ENCODE measurements at regions not wholly inside any gene's neighbourhood (a gene's known extent, or its start where the extent isn't known, plus 50 kb on each side); places are given as distances from the start of the nearest gene placed in this dataset.

DNA sequence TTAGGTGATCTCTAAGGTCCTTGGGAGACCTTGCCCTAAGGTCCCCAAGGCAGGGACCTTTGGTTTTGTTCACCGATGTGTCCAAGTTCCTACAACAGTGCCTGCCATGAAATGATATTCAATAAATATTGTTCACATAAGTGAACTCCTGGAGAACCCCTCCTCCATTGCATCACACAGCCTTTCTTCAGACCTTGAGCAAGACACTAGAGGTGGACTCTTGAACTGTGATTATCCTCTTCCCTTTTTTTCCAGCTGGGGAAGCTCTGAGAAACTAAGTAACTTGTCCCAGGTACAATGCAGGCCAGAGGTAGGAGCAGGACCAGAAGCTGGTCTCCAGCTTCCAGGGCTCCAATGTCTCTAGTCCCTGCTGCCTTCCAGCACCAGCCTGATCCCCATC is 76.6 kb upstream of the LMO1 start:
- DNase-seq = no peak

DNA sequence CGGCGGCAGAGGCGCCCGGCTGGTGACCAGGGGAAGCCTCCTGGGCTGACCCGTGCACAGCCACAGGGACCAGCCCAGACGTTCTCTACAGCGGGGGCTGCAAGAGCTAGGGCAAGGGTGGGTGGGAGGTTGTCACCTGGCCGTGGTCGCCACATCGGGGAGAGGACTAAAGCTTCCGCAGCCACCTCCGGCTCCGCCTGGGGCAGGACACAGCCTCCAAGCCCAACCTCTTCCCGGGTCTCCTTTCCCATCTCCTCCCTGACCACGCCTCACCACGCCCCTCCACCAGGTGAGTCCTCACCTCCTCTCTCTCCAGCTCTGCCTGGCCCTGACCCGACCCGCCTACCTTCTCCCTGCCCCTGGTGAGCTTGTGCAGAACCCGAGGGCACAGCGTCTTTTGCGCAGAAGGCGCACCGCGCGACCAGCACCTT is 75.9 kb upstream of the LMO1 start:
- no peak for DNase-seq

DNA sequence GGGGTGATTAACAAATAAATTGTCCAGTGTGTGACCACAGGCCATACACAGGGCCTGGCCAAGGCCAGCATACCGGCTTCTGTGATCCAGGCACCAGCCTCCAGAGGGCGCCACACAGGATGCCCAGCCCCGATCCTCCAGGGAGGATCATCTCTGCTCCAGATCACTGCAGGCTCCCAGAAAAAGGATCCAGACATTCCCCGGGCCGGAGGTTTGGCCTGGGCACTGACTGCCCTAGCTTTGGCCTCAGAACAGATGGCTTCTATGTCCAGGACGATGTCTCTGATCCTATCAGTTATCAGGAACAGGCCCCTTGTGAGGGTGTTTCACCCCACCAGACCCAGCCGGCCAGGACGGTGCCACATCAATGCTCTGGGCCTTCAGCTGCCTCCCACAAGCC is 74.5 kb upstream of the LMO1 start:
- no peak for DNase-seq

DNA sequence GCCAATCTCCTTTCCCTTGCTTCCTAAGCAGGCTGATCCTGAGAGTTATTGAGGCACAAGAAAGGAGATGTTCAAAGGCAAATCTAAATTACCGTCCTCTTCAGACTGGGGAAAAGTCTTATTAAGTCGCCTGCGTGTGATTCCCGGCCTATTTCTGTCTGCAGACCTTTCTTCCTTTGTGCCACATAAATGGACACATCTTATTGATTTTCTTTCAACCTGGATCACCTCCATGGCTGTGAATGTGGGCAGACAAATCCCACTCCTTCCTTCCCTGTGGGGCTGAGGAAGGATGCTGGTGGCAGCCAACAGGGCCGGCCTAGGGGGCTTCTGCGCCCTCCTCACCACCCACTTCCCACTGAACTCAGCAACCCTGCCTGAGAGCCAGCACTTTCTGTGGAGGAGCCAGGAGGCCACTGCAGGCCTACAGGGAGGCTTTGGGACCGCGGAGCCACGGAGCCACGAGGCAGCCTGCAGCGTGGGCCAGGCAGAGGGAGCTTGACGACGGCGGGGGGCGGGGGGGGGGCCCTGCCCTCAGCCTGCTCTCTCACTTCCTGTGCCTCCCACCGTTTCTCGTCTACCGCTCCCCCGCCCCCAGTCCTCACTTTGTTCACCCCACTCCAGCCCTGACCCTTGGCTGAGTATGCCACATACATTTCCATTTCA is 73.6 kb upstream of the LMO1 start:
- no peak for DNase-seq

DNA sequence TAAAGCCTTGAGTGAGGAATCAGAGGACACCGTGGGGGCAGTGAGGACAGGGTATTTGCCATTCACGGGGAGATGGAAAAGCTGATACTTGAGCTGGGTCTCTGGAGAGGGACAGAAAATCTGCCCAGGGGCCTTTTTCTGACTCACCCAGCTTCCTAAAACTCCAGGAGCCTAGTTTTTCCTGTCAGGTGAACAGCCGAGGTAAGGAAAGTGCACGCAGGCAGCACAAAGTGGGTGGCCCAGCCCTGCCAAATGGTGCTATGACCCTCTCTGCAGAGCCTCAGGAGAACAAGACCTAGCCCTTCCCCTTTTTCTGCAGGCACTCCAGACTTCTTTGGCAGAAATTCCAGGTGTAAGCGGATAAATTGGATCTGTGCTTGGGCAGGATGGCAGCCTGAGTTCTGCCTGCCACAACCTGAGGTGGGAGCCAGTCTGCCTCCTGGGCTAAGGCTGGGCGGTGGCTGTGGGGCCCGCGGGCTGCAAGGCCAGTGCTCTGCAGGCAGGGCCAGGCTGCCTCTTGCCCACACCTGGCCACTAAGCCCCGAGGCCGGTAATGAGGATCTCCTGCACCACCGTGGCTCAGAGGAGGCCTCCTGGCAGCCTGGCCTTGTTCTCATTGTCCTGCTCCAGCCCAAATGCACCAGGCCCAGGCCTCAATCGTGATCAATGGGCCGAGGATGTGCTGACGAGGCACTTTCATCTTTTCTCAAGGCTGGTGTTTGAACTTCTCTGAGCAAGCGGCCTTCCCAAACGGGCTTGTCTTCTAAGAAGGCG is 72.9 kb upstream of the LMO1 start:
- DNase-seq = no peak

DNA sequence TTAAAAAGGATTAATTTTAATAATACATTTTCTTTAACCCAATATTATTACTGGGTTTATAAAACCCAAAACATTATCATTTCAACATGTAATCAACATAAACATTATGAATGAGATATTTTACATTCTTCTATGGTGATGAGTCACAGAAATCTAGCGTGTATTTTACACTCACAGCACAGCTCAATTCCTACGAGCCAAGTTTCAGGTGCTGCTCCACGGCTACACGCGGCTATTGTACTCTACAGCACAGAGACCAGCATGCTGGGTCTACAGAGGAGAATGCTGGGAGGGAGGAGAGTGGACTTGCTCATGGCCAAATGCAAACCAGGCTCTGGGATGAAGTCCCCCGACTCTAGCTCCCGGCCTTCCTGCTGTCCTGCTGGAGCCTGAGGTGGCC is 72.0 kb upstream of the LMO1 start:
- DNase-seq = no peak

DNA sequence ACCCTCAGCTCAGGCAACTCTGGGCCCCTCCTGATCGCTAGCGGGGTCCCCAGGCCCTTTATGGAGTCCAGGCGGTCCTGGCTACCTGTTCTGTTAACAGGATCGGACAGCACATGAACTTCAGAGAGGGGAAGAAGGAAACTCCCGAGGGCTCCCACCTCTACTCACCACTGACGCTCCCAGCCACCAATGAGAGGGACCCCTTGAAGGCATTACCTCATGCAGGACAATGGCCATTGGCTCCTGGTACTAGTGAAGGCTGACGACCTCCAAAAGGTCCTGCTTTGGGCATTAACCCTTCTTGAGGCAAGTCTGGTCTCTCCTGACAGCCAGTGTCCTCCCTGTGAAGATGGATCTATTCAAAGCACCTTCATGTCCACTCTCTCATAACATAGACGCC is 71.5 kb upstream of the LMO1 start:
- DNase-seq = no peak

DNA sequence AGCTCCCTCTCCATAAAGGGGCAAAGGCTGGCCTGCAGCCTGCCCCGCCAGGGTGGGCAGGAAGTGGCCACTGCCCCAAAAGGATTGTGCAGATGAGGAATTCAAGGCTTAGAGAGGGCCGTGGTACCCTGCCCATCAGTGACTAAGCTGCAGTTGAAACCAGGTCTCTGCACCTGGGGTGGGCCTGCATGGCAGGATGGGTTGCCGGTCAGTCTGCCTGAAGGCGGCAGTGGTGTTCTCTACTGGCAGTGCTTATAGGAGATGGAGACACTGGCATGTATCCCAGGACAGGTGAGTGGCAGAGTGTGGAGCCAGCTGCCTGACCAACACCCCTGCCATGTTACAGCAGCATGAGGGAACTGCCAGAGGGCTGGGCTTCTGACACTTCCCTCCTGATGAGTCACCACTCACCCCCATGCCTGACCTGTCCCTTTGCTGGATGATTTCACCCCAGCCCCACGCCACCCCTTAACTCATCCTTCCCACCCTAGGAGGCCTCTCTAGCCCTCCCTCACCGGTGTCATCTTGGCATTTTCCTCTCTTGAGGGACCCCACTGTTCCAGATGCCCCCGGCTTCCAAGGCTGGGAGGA is 70.2 kb upstream of the LMO1 start:
- DNase-seq = no peak

DNA sequence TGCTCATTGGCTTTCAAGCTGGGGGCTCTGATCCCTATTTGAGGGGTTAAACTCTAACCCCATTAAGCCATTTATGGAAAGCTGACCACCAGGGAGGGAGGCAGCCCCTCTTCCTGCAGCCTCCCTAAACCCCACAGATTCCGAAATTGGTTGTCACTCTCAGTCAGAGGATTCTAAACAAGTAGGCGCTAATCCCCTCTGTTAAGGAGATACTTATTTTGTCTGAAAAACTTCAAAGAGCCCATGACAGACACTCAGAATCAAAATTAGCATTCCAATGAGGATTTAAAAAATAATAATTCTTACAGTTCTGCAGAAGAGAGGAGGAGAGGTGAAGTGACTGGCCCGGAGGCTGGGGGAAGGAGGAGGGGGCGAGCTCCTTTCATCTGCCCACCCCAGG is 69.7 kb upstream of the LMO1 start:
- DNase-seq = no peak

DNA sequence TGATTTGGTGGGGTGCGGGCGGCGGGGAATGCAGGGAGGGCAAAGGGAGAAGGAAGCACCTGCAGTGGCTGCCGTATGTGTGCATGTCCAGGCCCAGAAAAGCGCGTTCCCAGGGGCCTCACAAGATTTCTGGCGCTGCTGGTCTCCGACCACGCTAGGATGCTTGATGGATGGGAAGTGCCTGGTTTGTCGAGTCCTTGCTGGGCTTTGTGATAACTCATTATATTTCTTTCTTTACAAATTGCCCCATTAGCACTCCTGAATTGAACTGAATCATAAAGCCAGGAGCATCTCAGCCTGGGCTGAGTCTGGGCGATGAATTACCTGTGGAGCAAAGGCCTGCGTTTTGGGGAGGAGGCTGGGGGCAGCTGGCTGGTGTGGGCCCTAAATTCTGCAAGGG is 69.2 kb upstream of the LMO1 start:
- DNase-seq = no peak

DNA sequence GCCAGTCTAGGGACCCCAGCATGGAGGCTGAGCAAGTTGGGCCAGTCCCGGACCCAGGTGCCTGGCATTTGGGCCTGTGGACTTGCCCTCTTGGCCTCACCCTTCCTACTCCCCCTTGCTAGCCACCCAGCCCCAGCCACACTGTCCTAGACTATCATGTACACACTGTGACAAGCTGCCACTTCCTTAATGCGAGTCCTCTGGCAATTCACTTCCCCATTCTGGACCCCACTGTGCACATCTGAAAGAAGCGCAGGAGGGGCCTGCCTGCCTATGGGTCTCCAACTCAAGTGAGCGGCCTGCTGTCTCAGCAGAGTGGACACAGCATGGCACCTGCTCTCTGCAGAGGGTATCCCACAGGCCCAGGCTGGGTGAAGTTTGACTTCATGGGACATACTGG is 68.5 kb upstream of the LMO1 start:
- DNase-seq = no peak

DNA sequence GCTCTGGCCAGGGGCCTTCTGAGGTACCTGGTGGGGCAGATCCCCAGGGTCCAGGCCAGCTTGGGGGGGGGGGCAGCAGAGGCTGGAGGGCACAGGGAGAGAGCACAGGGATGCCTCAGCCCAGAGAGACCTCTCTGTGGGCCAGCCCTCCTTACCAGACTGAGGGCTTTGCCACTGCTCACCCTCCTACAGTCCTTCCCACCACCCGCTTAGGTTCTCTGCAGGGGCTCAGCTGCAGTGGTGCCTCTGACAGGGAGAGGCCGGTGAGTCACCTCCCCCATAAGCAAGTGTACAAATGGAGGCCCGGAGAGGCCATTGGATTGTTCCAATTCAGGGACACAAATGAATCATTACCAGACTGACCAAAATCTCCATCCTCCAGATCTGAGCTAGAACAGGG is 68.1 kb upstream of the LMO1 start:
- DNase-seq = no peak

DNA sequence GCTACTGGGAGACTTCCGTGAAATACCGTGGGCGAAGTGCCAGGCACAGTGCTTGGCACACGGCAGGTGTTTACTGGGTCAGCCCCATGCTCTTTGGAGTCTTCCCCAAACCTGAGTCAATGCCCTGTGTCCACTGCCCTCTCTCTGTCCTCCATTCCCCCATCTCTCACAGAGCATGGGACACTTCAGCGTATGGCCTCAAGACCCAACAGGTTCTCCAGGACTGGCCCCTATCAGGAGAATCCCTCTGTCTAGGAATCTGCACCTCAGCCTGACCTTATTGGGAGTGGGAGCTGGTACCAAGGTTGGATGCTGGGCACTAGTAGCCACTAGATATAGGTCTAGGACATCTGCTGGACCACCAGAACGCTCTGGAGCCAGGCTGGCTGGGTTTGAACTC is 67.2 kb upstream of the LMO1 start:
- DNase-seq = no peak

DNA sequence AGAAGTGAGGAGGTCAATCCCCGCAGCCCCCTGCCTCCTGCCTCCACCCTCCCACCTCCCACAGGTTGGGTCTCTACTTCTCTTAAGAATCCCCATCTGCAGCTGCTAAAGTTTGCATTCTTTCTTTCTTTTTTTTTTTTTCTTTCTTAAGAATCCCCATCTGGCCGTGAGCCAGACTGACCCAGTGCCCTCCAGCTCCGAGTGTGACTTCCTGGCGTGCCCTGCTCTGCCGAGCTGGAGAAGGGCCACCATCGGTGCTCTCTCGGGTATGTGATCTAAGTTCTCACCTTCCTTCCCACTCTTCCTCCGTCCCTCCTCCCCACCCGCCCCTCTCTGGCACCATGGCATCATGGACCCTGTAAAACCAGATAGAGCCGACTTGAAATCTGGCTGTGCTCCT is 66.7 kb upstream of the LMO1 start:
- no peak for DNase-seq

DNA sequence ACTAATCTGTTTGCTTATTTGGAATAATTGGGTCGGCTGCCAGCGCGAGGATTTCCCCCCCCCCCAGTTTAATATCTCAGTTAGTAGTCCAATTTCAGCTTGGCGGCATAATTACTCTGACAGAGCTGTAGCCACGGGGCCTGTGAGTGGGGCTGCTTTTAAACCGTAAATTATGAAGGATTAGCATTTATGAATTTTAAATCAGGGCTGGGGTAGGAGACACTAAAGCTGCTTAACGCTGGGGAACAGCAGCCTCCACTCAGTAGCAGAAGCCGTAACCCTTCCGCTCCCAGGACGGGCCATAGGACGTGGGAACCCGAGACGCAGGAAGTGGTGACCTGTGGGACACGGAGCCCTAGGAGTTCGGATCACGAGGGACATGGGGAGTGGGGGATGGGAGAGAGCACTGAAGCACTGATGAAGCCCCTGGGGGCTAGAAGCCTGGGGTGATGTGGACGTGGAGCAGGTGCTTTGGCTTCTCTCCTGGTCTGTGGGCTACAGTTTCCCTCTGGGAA is 66.2 kb upstream of the LMO1 start:
- DNase-seq = no peak

DNA sequence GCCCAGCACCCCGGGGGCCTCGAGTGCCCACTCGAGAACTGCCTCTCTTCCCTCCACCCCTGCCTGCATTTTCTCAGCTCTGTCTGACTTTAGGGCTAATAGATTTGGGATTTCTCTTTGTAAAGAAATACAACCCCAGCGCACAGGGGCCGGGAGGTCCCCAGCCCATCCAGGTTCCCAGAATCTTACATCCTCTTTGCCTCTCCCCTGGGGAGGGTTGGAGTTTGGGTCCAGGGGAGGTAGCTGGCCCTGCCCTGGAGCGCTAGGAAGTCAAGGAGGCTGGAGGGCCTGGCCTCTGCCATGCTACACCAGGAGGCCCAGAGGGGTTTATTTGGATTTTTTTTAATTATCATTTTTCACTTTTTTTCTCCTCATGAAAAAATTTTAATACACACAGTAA is 65.7 kb upstream of the LMO1 start:
- DNase-seq = no peak

DNA sequence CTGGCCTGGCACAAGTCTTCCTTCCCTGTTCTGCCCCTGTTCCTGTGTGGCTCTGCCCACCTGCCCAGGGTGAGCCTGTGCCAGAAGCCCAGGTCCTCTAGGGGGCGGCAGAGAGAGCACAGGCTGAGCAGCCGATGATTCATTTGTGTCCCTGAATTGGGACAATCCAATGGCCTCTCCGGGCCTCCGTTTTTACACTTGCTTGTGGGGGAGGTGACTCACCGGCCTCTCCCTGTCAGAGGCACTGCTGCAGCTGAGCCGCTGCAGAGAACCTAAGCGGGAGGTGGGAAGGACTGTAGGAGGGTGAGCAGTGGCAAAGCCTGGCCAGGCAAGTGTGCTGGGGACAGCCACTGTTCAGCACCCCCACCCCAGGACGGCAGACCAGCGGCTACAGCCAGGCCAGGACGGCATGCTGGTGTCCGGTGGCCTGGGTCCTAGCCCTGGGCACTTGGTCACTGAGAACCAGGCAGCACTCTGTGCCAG is 65.2 kb upstream of the LMO1 start:
- DNase-seq = peak; percentile 31

DNA sequence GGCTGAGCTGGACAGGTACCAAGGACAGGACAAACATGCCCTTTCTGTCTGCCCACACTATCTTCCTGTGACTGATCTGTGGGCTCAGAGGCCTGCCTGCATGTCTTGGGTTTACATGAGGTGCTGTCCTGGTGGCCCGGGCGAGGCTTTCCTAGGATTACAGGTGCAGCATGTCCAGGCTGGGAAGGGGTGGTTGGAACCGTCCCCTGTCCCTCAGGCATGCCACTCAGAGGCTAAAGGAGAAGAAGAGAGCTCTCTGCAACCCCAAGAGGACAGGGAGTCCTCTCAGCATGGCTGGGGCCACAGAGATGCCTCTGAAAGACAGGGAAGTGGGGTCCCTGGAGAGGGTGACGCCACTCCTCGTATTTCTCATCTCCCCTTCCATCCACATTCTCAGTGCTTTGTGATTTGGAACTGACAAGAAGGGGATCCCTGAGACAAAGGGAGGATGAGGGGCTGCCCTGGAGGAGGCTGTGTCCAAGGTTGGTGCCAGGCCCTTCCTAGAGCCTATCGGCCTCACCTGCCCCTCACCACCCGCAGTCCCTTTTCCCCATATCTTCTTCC is 64.6 kb upstream of the LMO1 start:
- no peak for DNase-seq

DNA sequence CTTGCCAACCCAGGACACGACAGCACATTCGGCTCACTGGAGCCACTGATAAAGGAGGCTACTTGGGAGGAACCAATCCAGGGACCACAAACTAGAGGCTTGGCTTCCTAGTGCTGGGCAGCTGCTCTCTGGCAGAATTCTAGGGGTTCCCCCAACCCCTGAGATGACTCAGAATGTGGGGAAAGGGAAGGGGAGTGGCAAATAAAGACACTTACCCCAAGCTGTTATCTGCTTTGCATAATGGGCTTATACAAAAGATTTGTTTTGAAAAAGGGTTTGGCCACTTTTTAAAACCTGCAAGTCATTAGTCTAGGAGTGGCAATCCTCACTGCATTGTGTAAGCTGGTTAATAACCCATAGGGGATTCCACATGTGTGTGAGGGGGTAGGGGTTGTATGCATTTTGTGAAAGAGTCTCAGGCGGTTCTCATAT is 64.1 kb upstream of the LMO1 start:
- no peak for DNase-seq

DNA sequence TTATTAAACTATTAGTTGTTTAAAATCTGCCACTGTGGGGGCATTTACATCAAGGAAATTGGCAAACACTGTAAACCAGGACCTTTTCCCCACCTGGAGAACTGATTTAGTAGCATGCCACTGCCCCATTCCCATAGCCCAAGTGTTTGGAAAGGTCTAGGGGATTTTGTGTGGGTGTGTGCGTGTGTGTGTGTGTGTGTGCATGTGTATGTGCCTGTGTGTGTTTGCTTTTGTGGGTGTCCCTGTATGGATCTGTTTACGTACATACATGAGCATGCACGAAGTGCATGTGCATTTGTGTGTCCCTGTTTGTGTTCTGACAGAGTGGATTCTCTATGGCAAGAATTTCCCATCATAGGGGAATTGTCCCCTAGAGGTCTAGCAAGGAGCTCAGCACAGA is 62.7 kb upstream of the LMO1 start:
- DNase-seq = no peak

DNA sequence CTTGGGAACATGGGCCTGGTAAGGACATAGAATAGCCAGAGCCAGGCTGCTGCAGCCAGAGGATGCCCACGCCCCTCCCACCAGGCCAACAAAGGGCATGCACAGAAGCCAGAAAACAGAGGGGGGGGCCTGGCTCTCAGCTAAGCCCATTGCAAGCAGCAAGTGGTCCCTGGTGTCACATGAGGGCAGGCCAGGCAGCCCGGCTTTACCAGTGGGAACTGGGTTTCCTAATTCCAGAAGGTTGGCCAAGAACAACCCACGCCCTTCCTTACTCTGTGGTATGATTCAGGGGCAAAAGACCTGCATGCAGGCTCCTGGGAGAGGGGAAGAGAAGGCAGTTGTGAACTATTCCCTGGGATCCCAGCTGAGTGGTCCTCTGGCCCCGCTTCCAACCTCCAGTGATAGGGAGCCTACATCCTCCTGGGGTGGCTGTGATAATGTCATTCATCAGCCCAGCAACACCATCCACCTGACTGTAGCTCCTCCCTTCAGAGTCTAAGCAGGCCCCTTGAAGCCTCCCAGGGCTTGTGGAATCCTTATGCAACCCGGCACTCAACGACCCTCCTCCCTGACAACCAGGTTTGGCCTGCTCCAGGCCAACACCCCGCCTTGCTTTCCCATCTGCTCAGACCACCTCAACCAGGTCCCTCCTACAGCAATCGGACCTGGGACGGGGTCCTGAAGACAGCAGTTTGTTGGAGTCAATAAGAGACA is 62.1 kb upstream of the LMO1 start:
- no peak for DNase-seq

DNA sequence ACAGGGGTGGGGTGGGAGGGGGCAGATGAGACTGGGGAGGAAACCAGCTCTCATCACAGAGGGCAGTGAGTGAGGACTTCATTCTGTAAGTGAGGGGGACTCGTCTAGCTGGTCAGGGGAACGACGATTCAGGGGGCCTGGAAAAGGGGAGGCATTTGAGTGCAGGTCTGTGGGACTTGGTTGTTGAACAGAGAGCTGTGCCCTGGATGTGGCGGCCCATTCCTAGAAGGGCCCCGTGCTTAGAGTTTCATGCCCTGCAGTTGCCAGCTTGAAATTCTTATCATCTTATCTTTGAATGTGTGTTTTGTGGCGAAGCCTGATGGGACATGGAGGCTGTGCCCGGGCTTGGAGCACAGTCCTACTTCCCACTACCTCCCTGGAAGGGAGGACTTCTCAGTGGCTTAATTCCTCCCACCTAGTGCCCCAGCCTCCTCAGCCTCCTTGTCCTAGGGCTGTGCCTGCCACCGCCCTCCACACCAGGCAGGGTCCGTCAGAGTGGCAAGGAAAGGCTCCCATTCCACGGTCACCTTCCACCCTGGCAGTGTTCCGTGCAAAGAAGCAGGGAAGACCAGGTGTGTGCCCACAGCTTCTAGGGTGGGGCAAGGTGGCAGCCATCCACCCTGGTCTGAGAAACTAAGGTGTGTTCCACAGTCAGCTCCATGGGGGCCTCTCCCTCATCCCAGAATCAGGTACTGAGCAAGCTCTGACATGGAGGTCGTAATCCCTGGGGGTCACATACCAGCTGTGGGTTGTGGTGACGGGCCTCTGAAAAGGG is 59.7 kb upstream of the LMO1 start:
- DNase-seq = no peak
